ENCODE measurements at regions not wholly inside any gene's neighbourhood (a gene's known extent, or its start where the extent isn't known, plus 50 kb on each side); places are given as distances from the start of the nearest gene placed in this dataset.
"Not testable (repeated sequence)": the region's sequence is repeated elsewhere in the genome, so short reads cannot be mapped to it uniquely, and the experiment has no call there.

GRCh38 chr7:52741670-52742290 lies 293.7 kb upstream of the POM121L12 start:
- no peak for TF ChIP-seq CTCF (IDR thresholded peaks at IDR 0.05; ENCODE audit: low read depth, low read length, missing control alignments)
- H3K4me3 ChIP-seq (ENCODE audit: low read depth, low read length), result no peak overlapping the region
- DNase-seq (ENCODE audit: low read depth), result no peak

GRCh38 chr7:52735656-52736055 lies 299.8 kb upstream of the POM121L12 start:
- DNase-seq (ENCODE audit: low read depth), result no peak
- TF ChIP-seq CTCF (IDR thresholded peaks at IDR 0.05; ENCODE audit: low read depth, low read length, missing control alignments), result no peak
- no peak overlapping the region for H3K4me3 ChIP-seq (ENCODE audit: low read depth, low read length)

GRCh38 chr7:52728683-52729082 lies 306.8 kb upstream of the POM121L12 start:
- H3K4me3 ChIP-seq (ENCODE audit: low read depth, low read length); DNase-seq (ENCODE audit: low read depth): not testable (repeated sequence)

- no peak for DNase-seq (ENCODE audit: low read depth)
- no peak overlapping the region for H3K4me3 ChIP-seq (ENCODE audit: low read depth, low read length)
- TF ChIP-seq CTCF (IDR thresholded peaks at IDR 0.05; ENCODE audit: low read depth, low read length, missing control alignments), result no peak
These were observed 307.8 kb upstream of the POM121L12 start for GRCh38 chr7:52727632-52728031.

GRCh38 chr7:52726986-52727385 lies 308.4 kb upstream of the POM121L12 start:
- H3K4me3 ChIP-seq (ENCODE audit: low read depth, low read length), result no peak overlapping the region
- TF ChIP-seq CTCF (IDR thresholded peaks at IDR 0.05; ENCODE audit: low read depth, low read length, missing control alignments), result no peak

GRCh38 chr7:52726493-52726892 lies 308.9 kb upstream of the POM121L12 start:
- no peak for DNase-seq (ENCODE audit: low read depth)
- no peak overlapping the region for H3K4me3 ChIP-seq (ENCODE audit: low read depth, low read length)
- TF ChIP-seq CTCF (IDR thresholded peaks at IDR 0.05; ENCODE audit: low read depth, low read length, missing control alignments), result no peak

More at GRCh38 chr7:52726986-52727385, 308.4 kb upstream of the POM121L12 start:
- DNase-seq (ENCODE audit: low read depth), result no peak

- no peak overlapping the region for H3K4me3 ChIP-seq (ENCODE audit: low read depth, low read length)
- DNase-seq (ENCODE audit: low read depth), result no peak
- no peak for TF ChIP-seq CTCF (IDR thresholded peaks at IDR 0.05; ENCODE audit: low read depth, low read length, missing control alignments)
These were observed 311.8 kb upstream of the POM121L12 start for GRCh38 chr7:52723606-52724005.
